Lower lobe of right lung (tissue), 2 donors: ENCODE measurements at regions not wholly inside any gene's neighbourhood (a gene's known extent, or its start where the extent isn't known, plus 50 kb on each side); places are given as distances from the start of the nearest gene placed in this dataset.

Experiments used
- ATAC-seq, 2 donors: fragments of 200-7000 bp; cut with Tn5 transposase; one replicate each; pipeline ENCODE4 v1.9.1; 2020 to 2022; ENCODE audit warnings: mild to moderate bottlenecking in 2 of 2, moderate library complexity in 2 of 2
- DNase-seq: peaks from one replicate; pipeline ENCODE4 v3.0.0-alpha.2; 2020
- H3K27ac ChIP-seq: fragments of 200-600 bp; one replicate; pipeline ENCODE4 v1.8.0; 2022
- H3K27me3 ChIP-seq: fragments of 200-600 bp; one replicate; pipeline ENCODE4 v1.8.0; 2022; ENCODE audit warnings: low read depth
- H3K36me3 ChIP-seq: fragments of 200-600 bp; one replicate; pipeline ENCODE4 v1.8.0; 2022; ENCODE audit warnings: mild to moderate bottlenecking
- H3K4me1 ChIP-seq: fragments of 200-600 bp; one replicate; pipeline ENCODE4 v1.8.0; 2022
- H3K4me3 ChIP-seq: fragments of 200-600 bp; one replicate; pipeline ENCODE4 v1.8.0; 2022; ENCODE audit warnings: mild to moderate bottlenecking
- H3K9me3 ChIP-seq: fragments of 200-600 bp; one replicate; pipeline ENCODE4 v1.8.0; 2022
- CTCF ChIP-seq: fragments of 200-600 bp; IDR thresholded peaks from one replicate; pipeline ENCODE4 v1.8.0; 2022; ENCODE audit warnings: antibody characterized with exemption, mild to moderate bottlenecking
- intact Hi-C: fragments of 100-400 bp; cut with DNase I; formaldehyde crosslinking; loops from one replicate; pipeline ENCODE4 v1.11.0; 2022
- donor health status: DM: no; HTN: yes; CAD: no; lungs with severe emphysema.

DNA sequence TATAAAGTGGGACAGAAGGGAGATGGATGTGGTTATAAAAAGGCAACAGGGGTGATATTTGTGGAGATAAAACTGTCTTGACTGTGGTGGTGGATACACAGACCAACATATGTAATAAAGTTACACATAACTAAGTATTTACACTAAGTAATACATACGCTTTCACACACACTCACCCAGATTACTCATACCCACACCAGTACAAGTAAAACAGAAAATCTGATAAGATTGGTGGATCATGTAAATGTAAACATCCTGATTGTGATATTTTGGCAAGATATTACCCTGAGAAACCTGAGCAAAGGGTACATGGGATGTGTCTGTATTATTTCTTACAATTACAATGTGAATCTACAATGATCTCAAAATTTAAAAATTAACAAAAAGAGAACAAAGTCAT lies 53.3 kb upstream of the SLIT3 start:
- Histone ChIP-seq H3K36me3 (no peaks in the 10 kb centered on the region), H3K27ac (no peak overlapping the region), H3K27me3 (no peaks in the 10 kb centered on the region), H3K4me1 (no peaks in the 10 kb centered on the region), H3K4me3 (no peak overlapping the region), H3K9me3 (no peaks in the 10 kb centered on the region)
- intact Hi-C loops, result no loop called here
- no peak for TF ChIP-seq CTCF
- DNase-seq (no peak), ATAC-seq (no peak)

DNA sequence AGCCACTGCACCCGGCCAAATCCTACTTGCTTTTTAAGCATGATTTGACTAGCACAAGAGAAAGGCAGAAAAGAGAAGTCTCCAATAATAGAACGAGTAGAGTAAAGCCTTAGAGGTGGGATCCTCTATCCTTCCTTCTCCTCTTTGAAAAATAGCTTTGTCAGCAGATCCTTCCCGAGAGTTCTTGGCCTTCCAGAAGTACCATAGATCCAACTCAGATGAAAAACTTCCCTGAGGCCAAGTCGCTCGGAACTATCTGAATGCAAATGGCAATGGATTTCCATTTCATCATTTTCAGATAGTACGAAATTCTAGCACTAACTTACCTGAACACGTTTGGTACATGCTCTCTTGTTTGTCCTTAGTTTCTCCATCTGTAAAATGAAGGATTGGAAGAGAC lies 52.0 kb upstream of the SLIT3 start:
- no peak for DNase-seq
- ATAC-seq, result no peak
- intact Hi-C loops, result no loop called here
- Histone ChIP-seq H3K27me3 (no peaks in the 10 kb centered on the region), H3K4me3 (no peak overlapping the region), H3K36me3 (no peaks in the 10 kb centered on the region), H3K4me1 (no peaks in the 10 kb centered on the region), H3K9me3 (no peaks in the 10 kb centered on the region), H3K27ac (no peak overlapping the region)
- no peak for TF ChIP-seq CTCF

GRCh38 chr5:169351721-169352120 lies 50.8 kb upstream of the SLIT3 start:
- Histone ChIP-seq H3K27me3 (no peaks in the 10 kb centered on the region), H3K9me3 (no peaks in the 10 kb centered on the region), H3K27ac (no peak overlapping the region), H3K4me1 (no peaks in the 10 kb centered on the region), H3K4me3 (no peak overlapping the region), H3K36me3 (no peaks in the 10 kb centered on the region)
- ATAC-seq (no peak), DNase-seq (no peak)
- intact Hi-C loops, result no loop called here
- no peak for TF ChIP-seq CTCF

DNA sequence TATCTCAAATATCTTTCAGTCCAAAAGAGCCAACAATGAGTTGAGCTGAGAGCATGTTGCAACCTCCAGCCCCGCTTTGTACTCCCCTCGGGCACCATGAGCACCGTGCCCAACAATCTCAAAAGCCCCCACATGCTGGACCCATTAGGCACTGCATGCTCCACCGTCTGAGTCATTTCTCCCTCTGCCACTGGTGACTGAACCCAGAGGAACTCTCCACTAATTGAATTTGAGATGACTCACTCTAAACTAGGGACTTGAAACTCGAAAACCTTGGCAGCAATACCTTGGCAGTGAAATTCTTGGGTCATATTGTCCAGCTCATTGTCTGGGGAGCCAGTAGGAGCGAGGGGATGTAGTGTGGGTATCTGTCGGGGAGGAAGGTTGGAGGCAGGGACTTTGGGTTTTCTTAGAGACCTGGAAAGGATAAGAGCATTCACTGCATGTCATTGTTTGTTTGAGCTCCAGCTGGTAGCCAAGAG lies 49.9 kb upstream of the SLIT3 start:
- no peak for DNase-seq
- intact Hi-C loops, result no loop called here
- no peaks in the 10 kb centered on the region for H3K9me3 ChIP-seq

More for the DNA sequence above, 49.9 kb upstream of the SLIT3 start:
- TF ChIP-seq CTCF, result no peak
- Histone ChIP-seq H3K4me1 (no peaks in the 10 kb centered on the region), H3K36me3 (no peaks in the 10 kb centered on the region), H3K27me3 (no peaks in the 10 kb centered on the region), H3K27ac (no peak overlapping the region), H3K4me3 (no peak overlapping the region)
- peak; percentile 48 to 57 for ATAC-seq
